Heart left ventricle (tissue), 13 donors: ENCODE measurements at regions not wholly inside any gene's neighbourhood (a gene's known extent, or its start where the extent isn't known, plus 50 kb on each side); places are given as distances from the start of the nearest gene placed in this dataset.
"Not testable (repeated sequence)": the region's sequence is repeated elsewhere in the genome, so short reads cannot be mapped to it uniquely, and the experiment has no call there.

Experiments
- POLR2A ChIP-seq, 2 donors: fragments of 450-650 bp; IDR thresholded peaks; one replicate each; pipeline ENCODE4 v1.6.1; 2017; ENCODE audit warnings: antibody characterized with exemption in 2 of 2, mild to moderate bottlenecking in 2 of 2, moderate library complexity in 2 of 2
- TF ChIP-seq, protein P1 (sequence below), 12 donors: fragments of 200-600 bp; sonication (generic) in 4 of 12; IDR thresholded peaks; one replicate each; pipeline versions ENCODE4 v1.5.0 to v1.8.0; 2018 to 2022; ENCODE audit warnings: antibody characterized with exemption in 12 of 12, mild to moderate bottlenecking in 5 of 12
- donor health status: ischemic (EF 13 %, LVEDD 7.1; RV severe dilation, severe dysfunction).
- donor health status: DM: no; HTN: yes; CAD: no.
- donor health status: DM: no; HTN: no; CAD: no.
- donor health status: ischemic (EF 25% LVEDD 6.9; RV normal size, moderate dysfunction).
- donor health status: ischemic (EF 25% LVEDD 5.7; RV mildly dilated, moderate dysfunction).
- donor health status: ischemic (EF 35%, LVEDD 5.7; RV mildly dilated, moderate dysfunction).
- donor health status: nonischemic (EF 11% LVEDD 7.7; RV severe dilation, severe dysfunction).
- donor health status: DM: yes; HTN: yes; CAD: no.
- donor health status: PGD.
- donor health status: ischemic (EF 29% LVEDD 5.4; RV normal size, mild dysfunction).
- donor health status: nonischemic (EF 23%, LVEDD 6.1; RV moderate dilation, normal function).

DNA sequence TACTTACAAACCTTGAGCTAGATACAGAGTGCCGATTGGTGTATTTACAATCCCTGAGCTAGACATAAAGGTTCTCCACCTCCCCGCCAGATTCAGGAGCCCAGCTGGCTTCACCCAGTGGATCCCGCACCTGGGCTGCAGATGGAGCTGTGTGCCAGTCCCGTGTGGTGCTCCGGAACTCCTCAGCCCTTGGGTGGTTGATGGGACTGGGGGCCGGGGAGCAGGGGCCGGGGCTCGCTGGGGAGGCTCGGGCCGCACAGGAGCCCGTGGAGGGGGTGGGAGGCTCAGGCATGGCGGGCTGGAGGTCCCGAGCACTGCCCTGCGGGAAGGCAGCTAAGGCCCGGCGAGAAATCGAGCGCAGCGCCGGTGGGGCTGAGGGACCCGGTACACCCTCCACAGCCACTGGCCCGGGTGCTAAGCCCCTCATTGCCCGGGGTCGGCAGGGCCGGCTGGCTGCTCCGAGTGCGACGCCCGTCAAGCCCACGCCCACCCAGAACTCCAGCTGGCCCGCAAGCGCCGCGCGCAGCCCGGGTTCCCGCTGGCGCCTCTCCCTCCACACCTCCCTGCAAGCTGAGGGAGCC is 466.5 kb downstream of the TECRL start:
- TF ChIP-seq, protein P1, sequence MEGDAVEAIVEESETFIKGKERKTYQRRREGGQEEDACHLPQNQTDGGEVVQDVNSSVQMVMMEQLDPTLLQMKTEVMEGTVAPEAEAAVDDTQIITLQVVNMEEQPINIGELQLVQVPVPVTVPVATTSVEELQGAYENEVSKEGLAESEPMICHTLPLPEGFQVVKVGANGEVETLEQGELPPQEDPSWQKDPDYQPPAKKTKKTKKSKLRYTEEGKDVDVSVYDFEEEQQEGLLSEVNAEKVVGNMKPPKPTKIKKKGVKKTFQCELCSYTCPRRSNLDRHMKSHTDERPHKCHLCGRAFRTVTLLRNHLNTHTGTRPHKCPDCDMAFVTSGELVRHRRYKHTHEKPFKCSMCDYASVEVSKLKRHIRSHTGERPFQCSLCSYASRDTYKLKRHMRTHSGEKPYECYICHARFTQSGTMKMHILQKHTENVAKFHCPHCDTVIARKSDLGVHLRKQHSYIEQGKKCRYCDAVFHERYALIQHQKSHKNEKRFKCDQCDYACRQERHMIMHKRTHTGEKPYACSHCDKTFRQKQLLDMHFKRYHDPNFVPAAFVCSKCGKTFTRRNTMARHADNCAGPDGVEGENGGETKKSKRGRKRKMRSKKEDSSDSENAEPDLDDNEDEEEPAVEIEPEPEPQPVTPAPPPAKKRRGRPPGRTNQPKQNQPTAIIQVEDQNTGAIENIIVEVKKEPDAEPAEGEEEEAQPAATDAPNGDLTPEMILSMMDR (IDR thresholded peaks at IDR 0.05) = not testable (repeated sequence)
- not testable (repeated sequence) for TF ChIP-seq POLR2A (IDR thresholded peaks at IDR 0.05)
